ENCODE measurements at regions not wholly inside any gene's neighbourhood (a gene's known extent, or its start where the extent isn't known, plus 50 kb on each side); places are given as distances from the start of the nearest gene placed in this dataset.

DNA sequence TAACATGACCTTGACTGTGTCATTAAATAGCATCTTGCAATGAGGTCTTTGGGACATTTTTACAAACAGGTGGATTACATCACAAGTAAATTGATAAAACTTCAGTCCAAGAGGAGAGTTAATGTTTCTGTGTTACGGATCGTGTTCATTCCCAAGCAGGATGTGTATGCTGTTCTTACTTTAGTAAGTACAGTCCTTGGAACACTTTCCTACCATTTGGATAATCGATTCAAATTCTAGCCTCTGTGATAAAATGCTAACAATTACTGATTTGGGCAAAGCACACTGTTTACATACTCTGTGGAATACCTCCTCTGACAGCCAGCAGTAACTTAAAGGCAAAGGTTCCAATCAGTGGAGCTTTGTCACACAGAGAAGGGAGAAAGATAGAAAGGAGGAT is 351.7 kb downstream of the FAT3 start:
- TF ChIP-seq, protein P1, sequence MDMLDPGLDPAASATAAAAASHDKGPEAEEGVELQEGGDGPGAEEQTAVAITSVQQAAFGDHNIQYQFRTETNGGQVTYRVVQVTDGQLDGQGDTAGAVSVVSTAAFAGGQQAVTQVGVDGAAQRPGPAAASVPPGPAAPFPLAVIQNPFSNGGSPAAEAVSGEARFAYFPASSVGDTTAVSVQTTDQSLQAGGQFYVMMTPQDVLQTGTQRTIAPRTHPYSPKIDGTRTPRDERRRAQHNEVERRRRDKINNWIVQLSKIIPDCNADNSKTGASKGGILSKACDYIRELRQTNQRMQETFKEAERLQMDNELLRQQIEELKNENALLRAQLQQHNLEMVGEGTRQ (IDR thresholded peaks at IDR 0.05): no peak
- TF ChIP-seq, protein P2, sequence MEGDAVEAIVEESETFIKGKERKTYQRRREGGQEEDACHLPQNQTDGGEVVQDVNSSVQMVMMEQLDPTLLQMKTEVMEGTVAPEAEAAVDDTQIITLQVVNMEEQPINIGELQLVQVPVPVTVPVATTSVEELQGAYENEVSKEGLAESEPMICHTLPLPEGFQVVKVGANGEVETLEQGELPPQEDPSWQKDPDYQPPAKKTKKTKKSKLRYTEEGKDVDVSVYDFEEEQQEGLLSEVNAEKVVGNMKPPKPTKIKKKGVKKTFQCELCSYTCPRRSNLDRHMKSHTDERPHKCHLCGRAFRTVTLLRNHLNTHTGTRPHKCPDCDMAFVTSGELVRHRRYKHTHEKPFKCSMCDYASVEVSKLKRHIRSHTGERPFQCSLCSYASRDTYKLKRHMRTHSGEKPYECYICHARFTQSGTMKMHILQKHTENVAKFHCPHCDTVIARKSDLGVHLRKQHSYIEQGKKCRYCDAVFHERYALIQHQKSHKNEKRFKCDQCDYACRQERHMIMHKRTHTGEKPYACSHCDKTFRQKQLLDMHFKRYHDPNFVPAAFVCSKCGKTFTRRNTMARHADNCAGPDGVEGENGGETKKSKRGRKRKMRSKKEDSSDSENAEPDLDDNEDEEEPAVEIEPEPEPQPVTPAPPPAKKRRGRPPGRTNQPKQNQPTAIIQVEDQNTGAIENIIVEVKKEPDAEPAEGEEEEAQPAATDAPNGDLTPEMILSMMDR (IDR thresholded peaks at IDR 0.05): no peak
- no peak for TF ChIP-seq ZSCAN20 (CRISPR knock-in tag; IDR thresholded peaks at IDR 0.05)
- no peak for TF ChIP-seq POLR2A (IDR thresholded peaks at IDR 0.05; ENCODE audit: low read length)
- TF ChIP-seq, protein P3, sequence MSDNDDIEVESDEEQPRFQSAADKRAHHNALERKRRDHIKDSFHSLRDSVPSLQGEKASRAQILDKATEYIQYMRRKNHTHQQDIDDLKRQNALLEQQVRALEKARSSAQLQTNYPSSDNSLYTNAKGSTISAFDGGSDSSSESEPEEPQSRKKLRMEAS (IDR thresholded peaks at IDR 0.05): no peak
- TF ChIP-seq RFX5 (IDR thresholded peaks at IDR 0.05): no peak
- no peak for TF ChIP-seq HOXB5 (CRISPR knock-in tag; IDR thresholded peaks at IDR 0.05)
- TF ChIP-seq SMC3 (IDR thresholded peaks at IDR 0.05): no peak
- TF ChIP-seq, protein P4, sequence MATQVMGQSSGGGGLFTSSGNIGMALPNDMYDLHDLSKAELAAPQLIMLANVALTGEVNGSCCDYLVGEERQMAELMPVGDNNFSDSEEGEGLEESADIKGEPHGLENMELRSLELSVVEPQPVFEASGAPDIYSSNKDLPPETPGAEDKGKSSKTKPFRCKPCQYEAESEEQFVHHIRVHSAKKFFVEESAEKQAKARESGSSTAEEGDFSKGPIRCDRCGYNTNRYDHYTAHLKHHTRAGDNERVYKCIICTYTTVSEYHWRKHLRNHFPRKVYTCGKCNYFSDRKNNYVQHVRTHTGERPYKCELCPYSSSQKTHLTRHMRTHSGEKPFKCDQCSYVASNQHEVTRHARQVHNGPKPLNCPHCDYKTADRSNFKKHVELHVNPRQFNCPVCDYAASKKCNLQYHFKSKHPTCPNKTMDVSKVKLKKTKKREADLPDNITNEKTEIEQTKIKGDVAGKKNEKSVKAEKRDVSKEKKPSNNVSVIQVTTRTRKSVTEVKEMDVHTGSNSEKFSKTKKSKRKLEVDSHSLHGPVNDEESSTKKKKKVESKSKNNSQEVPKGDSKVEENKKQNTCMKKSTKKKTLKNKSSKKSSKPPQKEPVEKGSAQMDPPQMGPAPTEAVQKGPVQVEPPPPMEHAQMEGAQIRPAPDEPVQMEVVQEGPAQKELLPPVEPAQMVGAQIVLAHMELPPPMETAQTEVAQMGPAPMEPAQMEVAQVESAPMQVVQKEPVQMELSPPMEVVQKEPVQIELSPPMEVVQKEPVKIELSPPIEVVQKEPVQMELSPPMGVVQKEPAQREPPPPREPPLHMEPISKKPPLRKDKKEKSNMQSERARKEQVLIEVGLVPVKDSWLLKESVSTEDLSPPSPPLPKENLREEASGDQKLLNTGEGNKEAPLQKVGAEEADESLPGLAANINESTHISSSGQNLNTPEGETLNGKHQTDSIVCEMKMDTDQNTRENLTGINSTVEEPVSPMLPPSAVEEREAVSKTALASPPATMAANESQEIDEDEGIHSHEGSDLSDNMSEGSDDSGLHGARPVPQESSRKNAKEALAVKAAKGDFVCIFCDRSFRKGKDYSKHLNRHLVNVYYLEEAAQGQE (IDR thresholded peaks at IDR 0.05): no peak
